22Rv1 (cell line): ENCODE measurements at regions not wholly inside any gene's neighbourhood (a gene's known extent, or its start where the extent isn't known, plus 50 kb on each side); places are given as distances from the start of the nearest gene placed in this dataset.

Experiments
- ZFX ChIP-seq: fragments of 450-650 bp; IDR thresholded peaks from 2 replicates; pipeline ENCODE4 v1.6.1; 2017; ENCODE audit warnings: antibody characterized with exemption, borderline replicate concordance
- TF ChIP-seq, protein P1 (sequence below): fragments of 450-650 bp; IDR thresholded peaks from 2 replicates; pipeline ENCODE4 v1.5.1; 2017; ENCODE audit warnings: mild to moderate bottlenecking

DNA sequence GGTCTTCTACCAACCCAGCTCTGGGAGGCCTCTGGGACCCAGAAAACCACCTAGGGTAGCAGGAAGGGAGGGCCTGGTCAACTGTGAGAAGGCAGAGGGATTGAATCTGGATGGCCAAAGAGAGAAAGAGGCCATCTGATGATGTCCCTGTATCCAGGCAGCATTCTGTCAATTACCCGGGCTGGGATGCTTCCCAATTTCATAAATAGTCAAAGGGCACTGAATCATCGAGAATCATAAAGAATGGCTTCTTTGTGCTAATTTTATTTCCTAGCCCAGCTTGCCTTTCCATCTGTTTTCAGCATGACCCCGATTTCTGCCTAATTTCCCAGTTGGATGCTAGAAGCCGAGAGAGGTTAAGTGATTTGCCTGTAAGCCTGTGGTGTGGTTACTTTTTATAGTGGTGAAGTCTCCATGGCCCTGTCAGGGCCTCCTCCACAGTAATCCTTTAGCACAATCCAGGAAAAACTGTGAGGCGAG lies 129.2 kb downstream of the FAM43A start:
- TF ChIP-seq, protein P1, sequence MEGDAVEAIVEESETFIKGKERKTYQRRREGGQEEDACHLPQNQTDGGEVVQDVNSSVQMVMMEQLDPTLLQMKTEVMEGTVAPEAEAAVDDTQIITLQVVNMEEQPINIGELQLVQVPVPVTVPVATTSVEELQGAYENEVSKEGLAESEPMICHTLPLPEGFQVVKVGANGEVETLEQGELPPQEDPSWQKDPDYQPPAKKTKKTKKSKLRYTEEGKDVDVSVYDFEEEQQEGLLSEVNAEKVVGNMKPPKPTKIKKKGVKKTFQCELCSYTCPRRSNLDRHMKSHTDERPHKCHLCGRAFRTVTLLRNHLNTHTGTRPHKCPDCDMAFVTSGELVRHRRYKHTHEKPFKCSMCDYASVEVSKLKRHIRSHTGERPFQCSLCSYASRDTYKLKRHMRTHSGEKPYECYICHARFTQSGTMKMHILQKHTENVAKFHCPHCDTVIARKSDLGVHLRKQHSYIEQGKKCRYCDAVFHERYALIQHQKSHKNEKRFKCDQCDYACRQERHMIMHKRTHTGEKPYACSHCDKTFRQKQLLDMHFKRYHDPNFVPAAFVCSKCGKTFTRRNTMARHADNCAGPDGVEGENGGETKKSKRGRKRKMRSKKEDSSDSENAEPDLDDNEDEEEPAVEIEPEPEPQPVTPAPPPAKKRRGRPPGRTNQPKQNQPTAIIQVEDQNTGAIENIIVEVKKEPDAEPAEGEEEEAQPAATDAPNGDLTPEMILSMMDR: no peak
- no peak for TF ChIP-seq ZFX
